GM19455 (cell line): ENCODE measurements at regions not wholly inside any gene's neighbourhood (a gene's known extent, or its start where the extent isn't known, plus 50 kb on each side); places are given as distances from the start of the nearest gene placed in this dataset.
"Not testable (repeated sequence)": the region's sequence is repeated elsewhere in the genome, so short reads cannot be mapped to it uniquely, and the experiment has no call there.

Source experiments
- ATAC-seq: cut with Tn5 transposase; IDR thresholded peaks from one replicate; pipeline ENCODE4 v1.9.1; 2021; ENCODE audit not compliant: unreplicated experiment

- ATAC-seq, result no peak
These were observed 425.1 kb downstream of the ACTL7B start for GRCh38 chr9:108430655-108431054.

- no peak for ATAC-seq
These were observed 428.0 kb downstream of the ACTL7B start for GRCh38 chr9:108427751-108428150.

GRCh38 chr9:108426421-108426940 lies 429.3 kb downstream of the ACTL7B start:
- not testable (repeated sequence) for ATAC-seq

- ATAC-seq, result no peak
These were observed 432.4 kb downstream of the ACTL7B start for GRCh38 chr9:108423433-108423832.

- no peak for ATAC-seq
These were observed 436.4 kb downstream of the ACTL7B start for GRCh38 chr9:108419379-108419778.

GRCh38 chr9:108417726-108418125 lies 438.1 kb downstream of the ACTL7B start:
- no peak for ATAC-seq

- ATAC-seq, result no peak
These were observed 438.5 kb downstream of the ACTL7B start for GRCh38 chr9:108417312-108417711.

GRCh38 chr9:108416324-108416723 lies 439.5 kb downstream of the ACTL7B start:
- ATAC-seq, result no peak

GRCh38 chr9:108413809-108414208 lies 442.0 kb downstream of the ACTL7B start:
- ATAC-seq, result no peak

GRCh38 chr9:108412755-108413154 lies 443.0 kb downstream of the ACTL7B start:
- ATAC-seq, result no peak

- ATAC-seq, result no peak
These were observed 444.2 kb downstream of the ACTL7B start for GRCh38 chr9:108411632-108412031.

- ATAC-seq, result no peak
These were observed 445.6 kb downstream of the ACTL7B start for GRCh38 chr9:108410161-108410560.

GRCh38 chr9:108400297-108400696 lies 455.5 kb downstream of the ACTL7B start:
- no peak for ATAC-seq

GRCh38 chr9:108399851-108400250 lies 455.9 kb downstream of the ACTL7B start:
- ATAC-seq, result no peak

GRCh38 chr9:108397286-108397685 lies 458.5 kb downstream of the ACTL7B start:
- ATAC-seq, result no peak

GRCh38 chr9:108396611-108397010 lies 459.2 kb downstream of the ACTL7B start:
- no peak for ATAC-seq

GRCh38 chr9:108396193-108396592 lies 459.6 kb downstream of the ACTL7B start:
- no peak for ATAC-seq

GRCh38 chr9:108395421-108395820 lies 460.4 kb downstream of the ACTL7B start:
- ATAC-seq, result no peak

GRCh38 chr9:108394726-108395125 lies 461.1 kb downstream of the ACTL7B start:
- ATAC-seq, result no peak

- ATAC-seq, result not testable (repeated sequence)
These were observed 462.2 kb downstream of the ACTL7B start for GRCh38 chr9:108393481-108394001.

- no peak for ATAC-seq
These were observed 462.9 kb downstream of the ACTL7B start for GRCh38 chr9:108392877-108393276.

GRCh38 chr9:108389056-108389455 lies 466.7 kb downstream of the ACTL7B start:
- ATAC-seq, result no peak

- ATAC-seq, result no peak
These were observed 468.9 kb downstream of the ACTL7B start for GRCh38 chr9:108386859-108387384.
